PC-9 (cell line): ENCODE measurements at regions not wholly inside any gene's neighbourhood (a gene's known extent, or its start where the extent isn't known, plus 50 kb on each side); places are given as distances from the start of the nearest gene placed in this dataset.

ENCODE experiments used
- BruUV-seq: library from RNA; stranded (reverse); fragments of 400-500 nt; replicated peaks from 2 replicates; lab custom pipeline; 2021; lab: Mats Ljungman, UMichigan
- CTCF ChIA-PET: fragments of 300-600 bp; sonication (Branson Sonifier 250); formaldehyde crosslinking; loops from one replicate; lab custom pipeline; 2022; ENCODE audit warnings: antibody characterized with exemption; lab: Charles Lee
- POLR2A ChIA-PET: fragments of 300-600 bp; sonication (Branson Sonifier 250); formaldehyde crosslinking; loops from one replicate; lab custom pipeline; 2022; ENCODE audit warnings: antibody characterized with exemption; ENCODE audit not compliant: unreplicated experiment; lab: Charles Lee
- DNase-seq, 2 experiments: peaks; one replicate each; pipeline versions ENCODE4 v3.0.0 to v3.0.0-alpha.2; 2015 to 2022; ENCODE audit warnings: mixed read lengths in 1 of 2
- H2AFZ ChIP-seq: fragments of 200-600 bp; sonication (generic); 2 replicates; pipeline ENCODE4 v1.8.1; 2017; ENCODE audit warnings: antibody characterized with exemption
- H3F3A ChIP-seq: fragments of 200-600 bp; sonication (generic); 2 replicates; pipeline ENCODE4 v1.8.1; 2017; ENCODE audit warnings: antibody characterized with exemption, mild to moderate bottlenecking, low read depth; ENCODE audit not compliant: insufficient read depth
- H3K27ac ChIP-seq: fragments of 200-600 bp; sonication (generic); 2 replicates; pipeline ENCODE4 v1.6.1; 2016; ENCODE audit warnings: mixed run types
- H3K27me3 ChIP-seq: fragments of 200-600 bp; sonication (generic); 2 replicates; pipeline ENCODE4 v1.6.1; 2016; ENCODE audit warnings: low read depth, mixed run types; ENCODE audit not compliant: insufficient read depth
- H3K36me3 ChIP-seq: fragments of 200-600 bp; sonication (generic); 2 replicates; pipeline ENCODE4 v1.6.1; 2016; ENCODE audit warnings: low read depth, mixed run types
- H3K4me1 ChIP-seq: fragments of 200-600 bp; sonication (generic); replicated peaks from 2 replicates; pipeline ENCODE4 v1.6.1; 2016; ENCODE audit warnings: mixed run types; ENCODE audit not compliant: insufficient read depth
- H3K4me2 ChIP-seq: fragments of 200-600 bp; sonication (generic); 2 replicates; pipeline ENCODE4 v1.6.1; 2017; ENCODE audit warnings: mixed run types
- H3K4me3 ChIP-seq: fragments of 200-600 bp; sonication (generic); 2 replicates; pipeline ENCODE4 v1.6.1; 2016; ENCODE audit warnings: mixed run types
- H3K79me2 ChIP-seq: fragments of 200-600 bp; sonication (generic); 2 replicates; pipeline ENCODE4 v1.6.1; 2017; ENCODE audit warnings: low read depth, mixed run types
- H3K9me2 ChIP-seq: fragments of 200-600 bp; sonication (generic); 2 replicates; pipeline ENCODE4 v1.8.1; 2017; ENCODE audit warnings: mild to moderate bottlenecking; ENCODE audit not compliant: insufficient read depth
- H3K9me3 ChIP-seq: fragments of 200-600 bp; sonication (generic); 2 replicates; pipeline ENCODE4 v1.8.1; 2016; ENCODE audit warnings: low read depth; ENCODE audit not compliant: insufficient read depth
- H4K20me1 ChIP-seq: fragments of 200-600 bp; sonication (generic); 2 replicates; pipeline ENCODE4 v1.8.1; 2017; ENCODE audit not compliant: insufficient read depth
- EZH2 ChIP-seq: fragments of 200-600 bp; sonication (generic); IDR thresholded peaks from 2 replicates; pipeline ENCODE4 v1.8.0; 2017; ENCODE audit warnings: antibody characterized with exemption, low read depth
- intact Hi-C: fragments of 100-400 bp; cut with micrococcal nuclease; formaldehyde crosslinking; loops from one replicate; pipeline ENCODE4 v1.10.0; 2022; ENCODE audit not compliant: unreplicated experiment
- TF ChIP-seq, protein P1 (sequence below): fragments of 200-600 bp; sonication (generic); conservative IDR thresholded peaks from 2 replicates; pipeline ENCODE4 v1.6.1; 2017; ENCODE audit warnings: mixed run types, antibody characterized with exemption, mild to moderate bottlenecking, moderate library complexity

DNA sequence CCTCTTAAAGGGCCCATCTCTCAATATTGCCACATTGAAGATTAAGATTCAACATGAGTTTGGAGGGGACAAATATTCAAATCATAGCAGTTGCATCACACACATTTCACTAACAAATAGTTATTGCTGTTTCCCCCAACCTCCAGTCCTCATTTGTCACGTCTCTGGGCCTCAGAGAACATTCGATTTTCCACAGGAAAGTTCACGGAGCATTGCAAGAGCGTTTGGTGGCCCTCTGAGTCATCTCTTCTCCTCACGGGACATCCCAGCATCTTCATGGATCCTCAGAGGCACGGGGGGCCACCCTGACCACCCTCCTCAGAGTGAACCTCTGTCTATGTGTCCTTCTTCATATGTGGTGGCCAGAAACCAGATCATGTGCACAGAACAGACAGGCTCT lies 50.3 kb upstream of the CHST15 start:
- POLR2A ChIA-PET, result no interaction called here
- Histone ChIP-seq H3K9me3 (no peaks in the 10 kb centered on the region), H3F3A (0 out of 2 replicates have a peak, but pooled peaks cover 4% of the 10 kb centered on the region), H3K36me3 (no peaks in the 10 kb centered on the region), H3K27me3 (no peaks in the 10 kb centered on the region), H3K4me1 (peaks cover 22% of the 10 kb centered on the region), H4K20me1 (no peaks in the 10 kb centered on the region), H3K79me2 (no peaks in the 10 kb centered on the region), H3K4me3 (no peak overlapping the region), H3K4me2 (no peak overlapping the region), H3K27ac (no peak overlapping the region), H2AFZ (no peak overlapping the region), H3K9me2 (no peaks in the 10 kb centered on the region)
- intact Hi-C loops, result no loop called here
- CTCF ChIA-PET, result no interaction called here
- no peak for DNase-seq
- BruUV-seq, result no TSS peak
- TF ChIP-seq, protein P1, sequence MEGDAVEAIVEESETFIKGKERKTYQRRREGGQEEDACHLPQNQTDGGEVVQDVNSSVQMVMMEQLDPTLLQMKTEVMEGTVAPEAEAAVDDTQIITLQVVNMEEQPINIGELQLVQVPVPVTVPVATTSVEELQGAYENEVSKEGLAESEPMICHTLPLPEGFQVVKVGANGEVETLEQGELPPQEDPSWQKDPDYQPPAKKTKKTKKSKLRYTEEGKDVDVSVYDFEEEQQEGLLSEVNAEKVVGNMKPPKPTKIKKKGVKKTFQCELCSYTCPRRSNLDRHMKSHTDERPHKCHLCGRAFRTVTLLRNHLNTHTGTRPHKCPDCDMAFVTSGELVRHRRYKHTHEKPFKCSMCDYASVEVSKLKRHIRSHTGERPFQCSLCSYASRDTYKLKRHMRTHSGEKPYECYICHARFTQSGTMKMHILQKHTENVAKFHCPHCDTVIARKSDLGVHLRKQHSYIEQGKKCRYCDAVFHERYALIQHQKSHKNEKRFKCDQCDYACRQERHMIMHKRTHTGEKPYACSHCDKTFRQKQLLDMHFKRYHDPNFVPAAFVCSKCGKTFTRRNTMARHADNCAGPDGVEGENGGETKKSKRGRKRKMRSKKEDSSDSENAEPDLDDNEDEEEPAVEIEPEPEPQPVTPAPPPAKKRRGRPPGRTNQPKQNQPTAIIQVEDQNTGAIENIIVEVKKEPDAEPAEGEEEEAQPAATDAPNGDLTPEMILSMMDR, result no peak
- TF ChIP-seq EZH2, result no peak
